HG03103 (cell line): ENCODE measurements at regions not wholly inside any gene's neighbourhood (a gene's known extent, or its start where the extent isn't known, plus 50 kb on each side); places are given as distances from the start of the nearest gene placed in this dataset.

Experiments
- ATAC-seq: cut with Tn5 transposase; IDR thresholded peaks from one replicate; pipeline ENCODE4 v1.9.1; 2021; ENCODE audit warnings: low read depth; ENCODE audit not compliant: unreplicated experiment

DNA sequence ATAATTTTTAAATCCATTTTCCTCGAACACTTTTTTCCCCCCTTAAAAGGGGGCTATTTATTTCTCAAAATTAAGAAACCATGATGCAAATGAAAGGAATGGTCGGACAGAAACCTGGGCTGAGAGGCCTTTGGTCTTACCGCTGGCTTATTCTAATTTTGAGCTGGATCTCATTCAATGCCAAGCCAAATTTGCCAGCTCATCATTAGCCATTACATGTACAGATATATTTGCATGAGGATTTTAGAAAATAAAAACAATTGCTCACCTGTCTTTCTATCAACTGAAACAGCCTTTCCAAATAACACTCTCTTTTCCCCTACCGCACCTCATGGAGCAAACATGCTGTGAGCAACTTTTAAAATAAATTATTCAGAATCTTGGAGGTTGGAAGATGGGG lies 219.5 kb upstream of the DTNBP1 start:
- ATAC-seq: no peak

GRCh38 chr6:15881150-15881549 lies 218.3 kb upstream of the DTNBP1 start:
- no peak for ATAC-seq

DNA sequence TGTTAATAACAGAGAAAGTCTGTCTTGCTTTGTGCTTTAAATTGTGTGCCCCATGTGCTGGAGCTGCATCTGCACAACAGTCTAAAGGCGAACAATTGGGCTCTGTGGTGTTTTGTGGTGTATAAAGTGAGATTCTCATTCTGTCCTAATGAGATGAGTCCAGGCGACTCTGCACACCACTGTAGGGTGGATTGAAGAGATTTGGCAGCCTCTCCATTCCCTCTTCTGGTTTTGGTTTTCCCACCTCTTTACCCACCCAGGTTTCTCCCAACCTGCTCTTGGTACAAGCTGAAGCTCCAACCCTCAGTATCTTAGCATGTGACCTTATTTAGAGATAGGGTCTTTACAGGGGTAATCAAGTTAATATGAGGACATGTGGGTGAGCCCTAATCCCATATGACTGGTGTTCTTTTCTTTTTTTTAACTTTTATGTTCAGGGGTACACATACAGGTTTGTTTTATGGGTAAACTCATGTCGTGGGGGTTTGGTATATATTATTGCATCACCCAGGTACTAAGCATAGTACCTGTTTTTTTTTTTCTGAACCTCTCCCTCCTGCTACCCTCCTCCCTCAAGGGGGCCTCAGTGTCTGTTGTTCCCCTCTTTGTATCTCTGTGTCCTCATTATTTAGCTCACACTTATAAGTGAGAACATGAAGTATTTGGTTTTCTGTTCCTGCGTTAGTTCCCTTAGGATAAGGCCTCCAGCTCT lies 217.6 kb upstream of the DTNBP1 start:
- no peak for ATAC-seq

- ATAC-seq: peak; percentile 58
Measured at GRCh38 chr6:15879371-15880261, 216.8 kb upstream of the DTNBP1 start.

DNA sequence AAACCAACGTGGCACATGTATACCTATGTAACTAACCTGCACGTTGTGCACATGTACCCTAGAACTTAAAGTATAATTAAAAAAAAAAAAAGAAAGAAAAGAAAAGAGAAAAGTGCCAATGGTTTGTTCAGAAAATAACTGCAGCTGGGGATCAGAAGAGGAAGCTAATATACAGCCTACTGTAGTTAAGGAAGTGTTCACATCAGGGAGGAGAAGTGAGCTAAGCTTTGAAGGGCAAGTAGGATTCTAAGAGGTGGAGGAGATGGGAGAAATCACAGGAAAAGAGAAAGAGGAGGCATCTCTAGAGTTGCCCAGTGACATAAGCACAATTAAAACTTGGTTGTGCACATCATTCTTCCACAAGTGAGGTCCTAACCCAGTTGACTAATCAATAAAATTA lies 214.4 kb upstream of the DTNBP1 start:
- ATAC-seq: no peak

DNA sequence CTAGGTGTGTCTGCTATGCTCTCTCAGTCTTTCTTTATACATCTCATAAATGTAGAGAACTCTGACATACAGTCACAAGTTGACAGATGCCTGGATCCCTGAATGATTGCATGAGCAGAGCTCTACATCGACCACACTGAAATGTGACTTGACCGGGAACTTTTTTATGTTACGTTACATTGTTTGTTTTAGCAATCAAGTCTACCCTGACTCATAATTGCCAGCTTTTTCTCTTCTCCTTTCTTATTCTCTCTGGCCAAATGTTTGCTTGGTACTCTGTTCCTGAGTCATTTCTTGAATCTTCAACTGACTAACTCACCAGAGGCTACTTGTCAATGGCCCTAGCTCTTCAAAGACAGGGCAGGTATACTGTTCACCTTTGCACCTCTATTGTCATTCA lies 213.6 kb upstream of the DTNBP1 start:
- peak; percentile 71 for ATAC-seq

GRCh38 chr6:15875797-15876196 lies 213.0 kb upstream of the DTNBP1 start:
- ATAC-seq: no peak

DNA sequence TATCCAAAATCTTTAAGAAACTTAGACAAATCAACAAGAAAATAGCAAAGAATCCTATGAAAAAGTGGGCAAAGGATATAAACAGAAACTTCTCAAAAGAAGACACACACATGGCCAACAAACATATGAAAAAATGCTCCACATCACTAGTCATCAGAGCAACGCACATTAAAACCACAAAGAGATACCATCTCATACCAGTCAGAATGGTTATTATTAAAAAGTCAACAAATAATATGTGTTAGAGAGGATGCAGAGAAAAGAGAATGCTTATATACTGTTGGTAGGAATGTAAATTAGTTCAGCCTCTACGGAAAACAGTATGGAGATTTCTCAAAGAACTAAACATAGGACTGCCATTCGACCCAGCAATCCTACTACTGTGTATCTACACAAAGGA lies 212.0 kb upstream of the DTNBP1 start:
- ATAC-seq: no peak

DNA sequence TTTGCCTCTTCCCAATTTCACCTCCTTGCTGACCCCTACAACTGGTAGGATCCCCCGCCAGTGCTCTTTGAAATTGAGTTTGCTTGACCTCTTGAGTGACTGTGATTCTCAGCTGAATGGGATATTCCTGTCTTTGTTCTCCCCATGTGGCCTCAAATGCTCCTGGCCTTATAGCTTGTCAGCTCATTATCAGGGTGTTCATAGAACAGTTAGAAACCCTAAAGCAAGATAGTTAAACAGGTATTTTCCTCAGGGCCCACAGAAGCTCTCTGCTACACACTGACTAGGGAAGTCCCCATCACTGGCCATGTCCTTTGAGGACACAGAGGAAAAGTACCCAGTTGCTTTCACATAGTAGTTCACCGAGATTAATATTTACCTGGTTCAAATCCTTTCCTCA lies 211.5 kb upstream of the DTNBP1 start:
- ATAC-seq: no peak

DNA sequence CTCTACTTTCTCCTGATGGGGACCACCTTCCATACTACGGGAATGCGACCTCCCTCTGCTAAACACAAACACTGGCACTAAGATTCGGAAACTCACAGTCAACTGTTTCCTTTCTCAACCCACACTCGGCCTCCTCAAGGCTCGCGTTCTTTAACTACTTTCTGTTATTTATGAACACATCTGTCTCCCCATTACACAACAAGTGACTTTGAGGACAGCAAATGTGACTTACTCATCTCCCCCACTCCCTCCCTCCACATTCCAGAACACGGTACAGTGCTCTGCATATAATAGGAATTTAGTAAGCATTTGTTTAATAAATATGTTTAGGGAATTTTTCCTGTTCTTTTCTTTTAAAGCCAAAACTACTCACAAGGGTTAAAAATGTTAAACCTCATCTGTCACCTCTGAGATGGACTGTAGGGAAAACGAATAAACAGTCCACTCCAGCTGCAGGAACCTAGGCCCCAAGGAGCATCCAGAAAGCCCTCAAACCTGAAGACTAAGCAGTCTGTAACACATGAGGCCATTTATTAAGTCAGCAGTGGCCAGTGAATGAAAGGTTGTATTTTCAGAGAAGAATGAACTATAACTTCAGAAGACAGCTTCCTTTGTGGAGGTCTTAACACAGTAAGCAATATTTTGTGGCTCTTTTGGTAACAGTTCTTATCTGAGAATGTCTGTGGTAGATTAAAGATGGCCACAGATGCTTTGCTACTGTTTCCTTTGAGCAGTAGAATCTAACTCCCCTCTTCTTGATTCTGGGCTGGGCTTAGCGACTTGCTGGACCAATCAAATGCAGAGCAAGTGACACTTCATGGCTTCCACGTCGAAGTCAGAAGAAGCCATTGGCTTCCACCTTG lies 209.6 kb upstream of the DTNBP1 start:
- no peak for ATAC-seq

DNA sequence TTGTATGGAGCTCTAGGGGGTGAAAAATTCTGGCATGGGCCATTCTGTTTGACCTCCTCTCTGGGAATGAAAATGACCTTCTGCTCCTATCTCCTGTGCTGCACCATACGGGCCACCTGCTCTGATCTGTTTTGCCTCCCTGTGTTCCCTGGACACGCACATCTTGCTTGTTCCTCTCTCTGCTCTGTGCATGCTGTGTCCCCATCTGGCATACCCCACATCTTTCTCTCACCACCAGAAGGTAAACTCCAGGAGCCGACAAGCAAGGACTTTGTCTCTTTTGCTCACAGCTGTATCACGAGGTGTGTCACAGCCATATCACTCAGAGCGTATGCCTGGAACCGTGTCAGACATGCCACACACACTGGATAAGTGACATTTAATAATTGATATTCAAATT lies 208.4 kb upstream of the DTNBP1 start:
- ATAC-seq: no peak

- ATAC-seq: no peak
Measured at GRCh38 chr6:15870333-15871043, 207.7 kb upstream of the DTNBP1 start.

GRCh38 chr6:15864708-15865062 lies 201.9 kb upstream of the DTNBP1 start:
- ATAC-seq: no peak

DNA sequence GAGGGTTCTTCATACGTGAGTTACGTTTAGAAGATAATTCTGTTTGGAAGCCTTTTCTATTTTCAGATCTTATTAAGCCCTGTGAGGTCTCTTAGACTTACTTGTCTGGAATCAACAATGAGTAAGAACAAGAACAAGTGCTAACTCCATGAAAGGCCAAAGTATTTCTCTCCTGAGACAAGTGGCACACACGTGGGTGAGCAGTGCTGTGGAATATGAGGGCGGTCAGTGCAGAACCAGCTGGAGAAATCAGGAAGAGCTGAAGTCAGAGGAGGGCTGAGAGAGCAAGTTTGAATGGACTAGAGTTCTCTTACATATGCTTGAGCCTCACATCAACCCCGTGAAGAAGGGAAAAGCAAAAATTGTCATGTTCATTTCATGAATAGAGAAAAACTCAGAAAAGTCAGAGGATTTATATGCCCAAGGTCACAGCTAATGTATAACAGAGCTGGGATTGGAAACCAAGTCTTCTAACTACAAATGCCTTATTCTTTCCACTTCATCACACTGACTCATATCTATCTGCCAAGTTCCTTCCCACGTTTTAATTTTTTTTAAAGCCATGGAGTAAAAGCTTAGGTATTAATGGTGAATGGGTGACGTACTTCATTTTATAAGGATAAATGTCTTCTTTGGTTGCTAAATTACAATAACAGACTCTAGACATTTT lies 201.3 kb upstream of the DTNBP1 start:
- no peak for ATAC-seq

DNA sequence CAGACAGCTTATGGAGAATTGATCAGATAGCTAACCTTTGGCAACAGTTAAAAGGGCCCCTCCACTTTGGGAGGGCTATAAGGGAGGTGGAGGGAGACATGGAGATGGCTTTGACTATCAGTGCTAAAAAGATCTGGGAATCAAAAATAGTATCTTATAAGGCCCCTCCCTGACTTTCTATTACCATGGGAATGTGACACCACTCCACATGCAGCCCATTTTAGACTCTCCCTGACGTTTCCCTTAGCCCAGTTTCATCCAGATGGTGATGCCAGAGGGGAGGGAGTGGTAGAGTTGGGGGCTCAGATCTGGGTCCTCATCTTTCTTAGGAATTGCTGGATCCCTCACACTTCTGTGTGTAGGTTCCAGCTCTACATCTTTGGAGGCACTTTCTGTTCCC lies 200.0 kb upstream of the DTNBP1 start:
- ATAC-seq: no peak

DNA sequence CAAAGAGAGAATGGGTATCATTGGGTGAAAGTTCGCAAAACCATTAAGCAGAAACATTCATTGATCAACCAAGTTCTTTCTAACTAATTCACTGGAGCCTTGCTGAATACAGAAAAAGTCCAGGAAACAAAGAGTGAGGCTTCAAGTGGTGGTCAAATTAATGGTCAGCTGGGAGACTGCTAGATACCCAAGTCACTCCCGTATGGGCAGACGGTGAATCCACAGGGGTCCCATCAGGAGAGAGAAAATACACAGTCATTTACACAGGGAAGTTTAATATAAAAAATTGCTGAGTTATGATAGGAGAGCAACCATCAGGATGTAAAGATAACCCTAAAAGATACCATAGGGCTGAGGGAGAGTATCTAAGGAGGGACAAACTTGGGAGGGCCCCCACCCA lies 198.7 kb upstream of the DTNBP1 start:
- no peak for ATAC-seq

DNA sequence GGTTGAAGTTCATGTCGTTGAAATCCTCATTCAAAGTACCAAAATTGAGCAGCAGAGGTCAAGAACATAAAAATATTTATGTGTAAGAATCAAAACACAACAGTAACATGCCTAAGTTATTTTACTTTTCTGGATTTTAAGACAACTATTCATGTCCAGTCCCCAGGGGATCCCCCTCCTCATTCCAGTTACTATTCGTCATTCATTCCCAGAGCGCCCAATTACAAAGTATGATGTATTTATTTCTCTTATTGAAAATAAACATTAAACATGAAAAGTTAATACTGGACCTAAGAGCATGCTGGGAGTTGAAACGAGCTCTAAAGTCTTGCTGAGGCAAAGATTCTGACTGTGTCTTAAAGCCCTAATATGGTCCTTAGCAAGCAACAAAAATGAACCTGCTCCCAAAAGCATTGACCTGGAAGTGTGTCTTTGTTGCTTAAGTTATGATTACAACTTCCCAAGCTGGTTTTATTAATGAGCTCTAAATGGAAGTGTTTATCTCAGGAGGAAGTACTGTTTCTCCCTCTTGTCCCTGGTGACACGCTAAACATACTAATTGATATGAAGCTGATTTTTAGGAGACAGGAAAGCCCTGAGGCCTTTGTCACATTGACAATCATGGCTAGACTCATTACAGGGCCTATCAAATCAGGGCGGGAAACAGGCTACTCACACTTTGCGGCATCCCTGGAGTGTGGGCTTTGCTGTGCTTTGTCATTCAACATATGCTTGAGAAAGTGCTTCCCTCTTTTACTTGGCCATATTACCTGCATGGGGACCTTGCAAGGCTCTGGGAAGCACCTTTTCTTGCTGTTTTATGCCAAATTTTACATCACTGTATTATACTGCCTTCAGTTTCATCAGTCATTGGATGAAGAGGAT lies 192.2 kb upstream of the DTNBP1 start:
- no peak for ATAC-seq

GRCh38 chr6:15854378-15854777 lies 191.6 kb upstream of the DTNBP1 start:
- no peak for ATAC-seq

DNA sequence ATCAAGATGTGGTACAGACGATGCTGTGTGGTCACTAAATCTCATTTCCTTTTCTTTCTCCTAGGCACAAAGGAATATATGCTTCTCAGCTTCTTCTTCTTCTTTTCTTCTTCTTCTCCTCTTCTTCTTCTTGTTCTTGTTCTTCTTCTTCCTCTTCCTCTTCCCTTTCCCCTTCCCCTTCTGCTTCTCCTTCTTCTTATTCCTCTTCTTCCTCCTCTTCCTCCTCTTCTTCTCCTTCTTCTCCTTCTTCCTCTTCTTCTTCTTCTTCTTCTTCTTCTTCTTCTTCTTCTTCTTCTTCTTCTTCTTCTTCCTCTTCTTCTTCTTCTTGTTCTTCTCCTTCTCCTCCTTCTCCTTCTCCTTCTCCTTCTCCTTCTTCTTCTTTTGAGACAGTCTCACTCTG lies 190.4 kb upstream of the DTNBP1 start:
- no peak for ATAC-seq
